Ascending aorta (tissue), 2 donors: ENCODE measurements at regions not wholly inside any gene's neighbourhood (a gene's known extent, or its start where the extent isn't known, plus 50 kb on each side); places are given as distances from the start of the nearest gene placed in this dataset.

ENCODE experiments used
- DNase-seq, 2 donors: peaks; one replicate each; pipeline ENCODE4 v3.0.0-alpha.2; 2019; ENCODE audit warnings: low spot score in 2 of 2
- H3K27ac ChIP-seq, 2 donors: fragments of 200-600 bp; sonication (generic); one replicate each; pipeline ENCODE4 v1.5.1; 2016 to 2017; ENCODE audit warnings: mild to moderate bottlenecking in 1 of 2
- H3K27me3 ChIP-seq: fragments of 200-600 bp; sonication (generic); one replicate; pipeline ENCODE4 v1.5.1; 2017
- H3K36me3 ChIP-seq, 2 donors: fragments of 200-600 bp; sonication (generic); one replicate each; pipeline ENCODE4 v1.5.1; 2016
- H3K4me1 ChIP-seq, 2 donors: fragments of 200-600 bp; sonication (generic); one replicate each; pipeline ENCODE4 v1.5.1; 2016 to 2017; ENCODE audit warnings: mild to moderate bottlenecking in 1 of 2
- H3K4me3 ChIP-seq, 2 donors: fragments of 200-600 bp; sonication (generic); one replicate each; pipeline ENCODE4 v1.5.1; 2016 to 2017; ENCODE audit warnings: mild to moderate bottlenecking in 1 of 2
- H3K9me3 ChIP-seq, 2 donors: fragments of 200-600 bp; sonication (generic); one replicate each; pipeline ENCODE4 v1.5.1; 2016
- intact Hi-C: fragments of 100-400 bp; cut with DNase I; formaldehyde crosslinking; loops from one replicate; pipeline ENCODE4 v1.15.1; 2023
- TF ChIP-seq, protein P1 (sequence below), 3 experiments: fragments of 200-600 bp in 2 of 3; fragments of 450-650 bp in 1 of 3; sonication (generic) in 2 of 3; IDR thresholded peaks; one replicate each; pipeline ENCODE4 v1.5.1; 2016 to 2019; ENCODE audit warnings: antibody characterized with exemption in 3 of 3, mild to moderate bottlenecking in 1 of 3, moderate library complexity in 1 of 3

DNA sequence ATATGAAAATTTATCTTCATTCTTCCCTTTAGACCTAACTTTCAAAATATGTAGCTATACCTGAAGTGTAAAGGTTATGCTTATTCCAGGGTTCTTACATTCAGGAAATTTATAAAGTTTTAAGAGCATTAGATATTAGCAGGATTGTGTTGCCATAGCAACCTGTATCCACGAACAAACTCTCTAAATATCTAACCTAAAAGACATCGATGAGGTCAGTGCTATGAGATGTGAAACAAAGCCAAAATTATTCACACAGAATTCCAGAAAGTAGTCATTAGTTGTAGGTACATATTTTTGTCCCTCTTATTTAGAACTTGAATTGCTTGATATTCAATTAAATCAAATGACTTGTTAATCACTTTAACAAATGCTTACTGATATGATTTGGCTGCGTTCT lies 705.3 kb downstream of the SOCS6 start:
- intact Hi-C loops: no loop called here
- H3K4me1 ChIP-seq: no peaks in the 10 kb centered on the region
- no peak for DNase-seq
- H3K9me3 ChIP-seq: no peaks in the 10 kb centered on the region
- TF ChIP-seq, protein P1, sequence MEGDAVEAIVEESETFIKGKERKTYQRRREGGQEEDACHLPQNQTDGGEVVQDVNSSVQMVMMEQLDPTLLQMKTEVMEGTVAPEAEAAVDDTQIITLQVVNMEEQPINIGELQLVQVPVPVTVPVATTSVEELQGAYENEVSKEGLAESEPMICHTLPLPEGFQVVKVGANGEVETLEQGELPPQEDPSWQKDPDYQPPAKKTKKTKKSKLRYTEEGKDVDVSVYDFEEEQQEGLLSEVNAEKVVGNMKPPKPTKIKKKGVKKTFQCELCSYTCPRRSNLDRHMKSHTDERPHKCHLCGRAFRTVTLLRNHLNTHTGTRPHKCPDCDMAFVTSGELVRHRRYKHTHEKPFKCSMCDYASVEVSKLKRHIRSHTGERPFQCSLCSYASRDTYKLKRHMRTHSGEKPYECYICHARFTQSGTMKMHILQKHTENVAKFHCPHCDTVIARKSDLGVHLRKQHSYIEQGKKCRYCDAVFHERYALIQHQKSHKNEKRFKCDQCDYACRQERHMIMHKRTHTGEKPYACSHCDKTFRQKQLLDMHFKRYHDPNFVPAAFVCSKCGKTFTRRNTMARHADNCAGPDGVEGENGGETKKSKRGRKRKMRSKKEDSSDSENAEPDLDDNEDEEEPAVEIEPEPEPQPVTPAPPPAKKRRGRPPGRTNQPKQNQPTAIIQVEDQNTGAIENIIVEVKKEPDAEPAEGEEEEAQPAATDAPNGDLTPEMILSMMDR (IDR thresholded peaks at IDR 0.05): no peak
- no peaks in the 10 kb centered on the region for H3K36me3 ChIP-seq
- H3K27me3 ChIP-seq: no peaks in the 10 kb centered on the region
- no peak overlapping the region for H3K27ac ChIP-seq
- no peak overlapping the region for H3K4me3 ChIP-seq

DNA sequence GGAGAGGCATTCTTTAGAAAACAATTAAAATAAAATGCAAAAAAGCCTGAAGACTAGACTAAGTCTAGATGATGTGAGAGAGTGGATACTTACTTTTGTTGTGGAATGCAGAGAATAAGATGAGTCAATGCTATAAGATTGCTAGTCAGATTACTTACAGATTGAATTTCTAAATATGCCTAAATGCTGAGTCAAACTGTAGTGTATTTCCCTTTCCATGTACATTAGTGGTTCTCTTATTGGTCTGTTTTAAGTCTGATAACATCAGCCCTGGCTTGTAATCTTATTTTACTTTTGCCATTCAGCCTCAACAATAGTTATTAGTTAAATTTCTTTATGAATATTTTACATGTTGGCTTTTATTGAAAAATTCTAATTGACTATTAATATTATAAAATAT lies 702.7 kb downstream of the SOCS6 start:
- Histone ChIP-seq H3K27me3 (no peaks in the 10 kb centered on the region), H3K27ac (no peak overlapping the region), H3K9me3 (no peaks in the 10 kb centered on the region), H3K4me3 (no peak overlapping the region), H3K4me1 (no peaks in the 10 kb centered on the region), H3K36me3 (no peaks in the 10 kb centered on the region)
- no peak for DNase-seq
- TF ChIP-seq, protein P1 (IDR thresholded peaks at IDR 0.05): no peak
- intact Hi-C loops: no loop called here

DNA sequence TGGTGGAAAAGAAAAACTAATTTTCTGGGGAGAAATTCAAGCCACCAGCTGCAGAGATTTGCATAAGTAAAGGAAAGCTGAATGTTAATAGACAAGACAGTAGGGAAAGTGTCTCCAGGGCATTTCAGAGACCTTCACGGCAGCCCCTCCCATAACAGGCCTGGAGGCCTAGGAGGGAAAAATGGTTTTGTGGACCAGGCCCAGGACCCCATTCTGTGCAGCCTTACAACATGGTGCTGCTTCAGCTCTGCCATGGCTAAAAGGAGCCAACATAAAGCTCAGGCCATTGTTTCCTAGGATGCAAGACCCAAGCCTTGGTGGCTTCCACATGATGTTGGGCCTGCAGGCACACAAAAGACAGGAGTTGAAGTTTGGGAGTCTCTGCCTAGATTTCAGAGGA lies 697.1 kb downstream of the SOCS6 start:
- Histone ChIP-seq H3K9me3 (no peaks in the 10 kb centered on the region), H3K27me3 (no peaks in the 10 kb centered on the region), H3K4me1 (no peaks in the 10 kb centered on the region), H3K4me3 (no peak overlapping the region), H3K27ac (no peak overlapping the region), H3K36me3 (no peaks in the 10 kb centered on the region)
- intact Hi-C loops: no loop called here
- TF ChIP-seq, protein P1 (IDR thresholded peaks at IDR 0.05): no peak
- no peak for DNase-seq

DNA sequence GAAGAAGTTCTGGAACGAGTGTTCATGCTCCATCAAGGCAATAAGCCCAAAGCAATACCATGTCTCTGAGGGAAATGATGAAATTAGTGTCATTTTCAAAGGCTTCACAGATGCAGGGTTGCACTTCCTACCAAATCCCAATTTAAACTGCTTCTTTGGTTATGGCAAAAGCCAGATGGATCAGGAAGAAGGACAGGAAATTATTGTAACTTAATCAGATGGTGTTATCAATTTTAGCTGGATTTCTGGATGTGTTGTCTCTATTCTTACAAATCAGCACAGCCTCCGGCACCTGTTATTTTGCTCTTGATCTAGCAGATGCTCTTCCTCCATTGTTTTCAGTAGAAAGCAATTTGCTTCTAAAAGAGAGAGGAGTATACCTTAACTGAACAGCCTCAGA lies 693.4 kb downstream of the SOCS6 start:
- Histone ChIP-seq H3K36me3 (no peaks in the 10 kb centered on the region), H3K27me3 (no peaks in the 10 kb centered on the region), H3K27ac (no peak overlapping the region), H3K9me3 (no peaks in the 10 kb centered on the region), H3K4me1 (no peaks in the 10 kb centered on the region), H3K4me3 (no peak overlapping the region)
- intact Hi-C loops: no loop called here
- TF ChIP-seq, protein P1 (IDR thresholded peaks at IDR 0.05): no peak
- DNase-seq: no peak

DNA sequence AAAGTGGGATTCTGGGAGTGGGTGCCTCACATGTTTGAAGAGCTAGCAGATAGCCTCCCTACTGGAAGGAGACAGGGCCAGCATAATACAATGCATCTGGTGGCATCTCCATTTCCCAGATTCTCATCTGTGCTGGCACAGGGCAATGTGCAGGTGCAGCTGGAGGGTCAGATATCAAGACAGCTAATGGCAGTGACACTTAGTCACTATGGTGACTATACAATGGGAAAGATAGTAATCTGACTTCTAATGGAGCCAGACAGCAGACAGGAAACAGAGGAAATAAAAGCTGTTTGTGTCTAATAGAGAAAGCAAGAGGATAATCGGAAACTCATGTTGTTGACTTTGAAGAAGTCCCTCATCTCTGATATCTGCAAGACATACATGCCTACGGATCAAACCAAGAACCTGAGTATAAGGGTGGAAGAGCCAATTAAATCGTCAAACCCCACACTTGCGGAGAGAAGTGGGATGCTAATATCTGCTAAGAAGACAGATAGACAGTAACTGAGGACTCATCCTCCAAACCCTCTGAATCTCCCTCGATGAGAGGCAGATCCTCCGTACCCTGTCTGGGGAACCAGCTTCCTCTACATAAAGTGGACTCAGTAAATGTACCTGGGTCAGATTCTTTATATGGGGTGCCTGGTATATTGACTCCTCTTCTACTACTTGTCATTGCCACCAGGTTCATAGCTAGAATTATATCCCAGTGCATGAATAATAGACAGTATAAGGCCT lies 692.7 kb downstream of the SOCS6 start:
- Histone ChIP-seq H3K4me3 (no peak overlapping the region), H3K4me1 (no peaks in the 10 kb centered on the region), H3K36me3 (no peaks in the 10 kb centered on the region), H3K9me3 (no peaks in the 10 kb centered on the region), H3K27ac (no peak overlapping the region), H3K27me3 (no peaks in the 10 kb centered on the region)
- no peak for DNase-seq
- TF ChIP-seq, protein P1 (IDR thresholded peaks at IDR 0.05): no peak
- intact Hi-C loops: no loop called here

DNA sequence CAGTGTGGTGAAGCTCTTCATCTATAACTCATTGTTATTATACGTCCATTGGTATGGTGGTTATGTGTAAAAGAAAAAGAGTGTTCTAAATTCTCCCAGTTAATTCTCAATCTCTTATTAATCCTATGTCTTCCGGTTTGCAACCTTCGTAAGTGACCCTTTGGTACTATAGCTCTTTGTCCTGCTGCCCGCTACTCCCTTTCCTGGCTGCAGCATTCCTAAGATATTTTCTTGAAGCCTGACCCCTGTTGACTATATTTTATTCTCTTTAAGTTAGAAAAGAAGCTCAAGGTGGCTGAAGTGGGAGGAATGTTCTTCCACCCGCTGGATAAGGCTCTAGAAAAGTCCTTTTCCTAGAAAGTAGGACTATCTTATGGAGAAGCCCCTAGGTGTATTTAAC lies 684.8 kb downstream of the SOCS6 start:
- H3K4me1 ChIP-seq: no peaks in the 10 kb centered on the region
- no peak for DNase-seq
- TF ChIP-seq, protein P1 (IDR thresholded peaks at IDR 0.05): no peak
- H3K27ac ChIP-seq: no peak overlapping the region
- no peaks in the 10 kb centered on the region for H3K36me3 ChIP-seq
- H3K9me3 ChIP-seq: no peaks in the 10 kb centered on the region
- H3K4me3 ChIP-seq: no peak overlapping the region
- no peaks in the 10 kb centered on the region for H3K27me3 ChIP-seq
- intact Hi-C loops: no loop called here
